Hepatocyte (in vitro differentiated cells): ENCODE measurements at regions not wholly inside any gene's neighbourhood (a gene's known extent, or its start where the extent isn't known, plus 50 kb on each side); places are given as distances from the start of the nearest gene placed in this dataset.

Source experiments
- DNase-seq: peaks from one replicate; pipeline ENCODE4 v3.0.0-alpha.2; 2016; ENCODE audit warnings: low spot score
- H2AFZ ChIP-seq: fragments of 200-600 bp; sonication (generic); 2 replicates; pipeline ENCODE4 v1.6.0; 2016; ENCODE audit warnings: antibody characterized with exemption, mild to moderate bottlenecking
- H3K27ac ChIP-seq: fragments of 200-600 bp; sonication (generic); 2 replicates; pipeline ENCODE4 v1.5.1; 2016; ENCODE audit warnings: mild to moderate bottlenecking
- H3K27me3 ChIP-seq: fragments of 200-600 bp; sonication (generic); 2 replicates; pipeline ENCODE4 v1.6.1; 2016
- H3K36me3 ChIP-seq: fragments of 200-600 bp; sonication (generic); replicated peaks from 2 replicates; pipeline ENCODE4 v1.5.1; 2016; ENCODE audit warnings: low read depth; ENCODE audit not compliant: insufficient read depth
- H3K4me1 ChIP-seq: fragments of 200-600 bp; sonication (generic); 2 replicates; pipeline ENCODE4 v1.5.1; 2016; ENCODE audit warnings: mild to moderate bottlenecking, moderate library complexity; ENCODE audit not compliant: insufficient read depth
- H3K4me2 ChIP-seq: fragments of 200-600 bp; sonication (generic); 2 replicates; pipeline ENCODE4 v1.6.0; 2016
- H3K4me3 ChIP-seq: fragments of 200-600 bp; sonication (generic); 2 replicates; pipeline ENCODE4 v1.5.1; 2016; ENCODE audit warnings: mild to moderate bottlenecking
- H3K79me2 ChIP-seq: fragments of 200-600 bp; sonication (generic); 2 replicates; pipeline ENCODE4 v1.6.0; 2017; ENCODE audit warnings: mild to moderate bottlenecking
- H3K9me2 ChIP-seq: fragments of 200-600 bp; sonication (generic); replicated peaks from 2 replicates; pipeline ENCODE4 v1.6.0; 2017; ENCODE audit warnings: mild to moderate bottlenecking; ENCODE audit not compliant: insufficient read depth
- H3K9me3 ChIP-seq: fragments of 200-600 bp; sonication (generic); 2 replicates; pipeline ENCODE4 v1.5.1; 2016; ENCODE audit warnings: low read depth, mild to moderate bottlenecking
- H4K20me1 ChIP-seq: fragments of 200-600 bp; sonication (generic); 2 replicates; pipeline ENCODE4 v1.6.0; 2016; ENCODE audit warnings: mild to moderate bottlenecking; ENCODE audit not compliant: insufficient read depth, poor library complexity, severe bottlenecking
- EZH2 ChIP-seq: fragments of 200-600 bp; sonication (generic); IDR thresholded peaks from 2 replicates; pipeline ENCODE4 v1.6.1; 2016; ENCODE audit warnings: antibody characterized with exemption, mild to moderate bottlenecking, borderline replicate concordance
- EZH2phosphoT487 ChIP-seq: fragments of 200-600 bp; sonication (generic); IDR thresholded peaks from one replicate; pipeline ENCODE4 v1.6.1; 2018; ENCODE audit warnings: antibody characterized with exemption, mild to moderate bottlenecking, low read depth, moderate library complexity; ENCODE audit not compliant: unreplicated experiment, severe bottlenecking
- WGBS: methylation state at CpG from one replicate; pipeline ENCODE4 v1.1.6; 2016; ENCODE audit warnings: low lambda C conversion rate; ENCODE audit errors: missing lambda C conversion rate; 5-methylcytosine and 5-hydroxymethylcytosine counted together
- TF ChIP-seq, protein P1 (sequence below): fragments of 200-600 bp; sonication (generic); IDR thresholded peaks from 2 replicates; pipeline ENCODE4 v1.5.1; 2016; ENCODE audit warnings: antibody characterized with exemption, mild to moderate bottlenecking; ENCODE audit not compliant: poor library complexity

DNA sequence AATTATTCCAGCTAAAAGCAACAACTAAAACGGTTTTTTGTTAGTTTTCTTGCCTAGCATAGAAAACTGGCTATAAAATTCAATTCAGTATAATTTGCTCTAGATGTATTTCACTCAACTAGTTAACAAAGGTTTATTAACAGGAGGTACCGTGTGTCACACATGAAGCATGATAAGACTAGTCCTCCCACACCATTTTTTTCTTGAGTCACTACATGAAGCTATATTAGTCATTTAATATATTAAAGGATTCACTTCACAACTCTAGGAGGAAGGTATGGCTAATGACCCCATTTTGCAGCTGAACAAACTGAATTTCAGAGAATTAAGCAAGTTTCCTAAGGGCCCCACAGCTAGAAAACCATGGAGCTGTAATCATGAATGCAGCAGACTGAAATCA, 307.8 kb upstream of the USP25 start:
- no peaks in the 10 kb centered on the region for H3K27me3 ChIP-seq

DNA sequence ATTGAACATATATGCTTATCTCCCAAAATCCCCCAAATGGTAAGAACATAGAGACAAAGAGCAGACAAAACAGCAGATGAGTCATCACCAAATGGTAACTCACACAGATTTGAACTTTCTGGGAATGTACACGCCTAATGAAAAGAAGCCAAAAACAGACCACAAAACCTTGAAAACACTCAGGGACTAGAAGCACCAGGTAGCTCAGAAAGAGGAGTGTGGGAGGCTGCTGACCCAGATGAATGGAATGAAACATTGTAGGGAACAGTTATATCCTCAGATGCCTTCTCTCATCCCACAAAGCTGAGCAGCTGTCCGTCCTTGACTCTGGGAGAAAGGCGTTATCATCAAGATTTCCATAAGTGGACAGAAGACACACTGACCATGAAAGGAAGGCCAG, 307.0 kb upstream of the USP25 start:
- H3K27me3 ChIP-seq, result no peaks in the 10 kb centered on the region
- H4K20me1 ChIP-seq, result no peaks in the 10 kb centered on the region
- no peak overlapping the region for H2AFZ ChIP-seq
- no peaks in the 10 kb centered on the region for H3K36me3 ChIP-seq
- no peaks in the 10 kb centered on the region for H3K9me2 ChIP-seq
- H3K4me3 ChIP-seq, result no peak overlapping the region
- H3K9me3 ChIP-seq, result no peaks in the 10 kb centered on the region
- no peak overlapping the region for H3K27ac ChIP-seq
- DNase-seq, result no peak
- no peaks in the 10 kb centered on the region for H3K4me1 ChIP-seq
- H3K4me2 ChIP-seq, result no peak overlapping the region
- no peaks in the 10 kb centered on the region for H3K79me2 ChIP-seq
- WGBS, result 63% methylated on average over 3 of the region's 3 CpGs
- TF ChIP-seq, protein P1, sequence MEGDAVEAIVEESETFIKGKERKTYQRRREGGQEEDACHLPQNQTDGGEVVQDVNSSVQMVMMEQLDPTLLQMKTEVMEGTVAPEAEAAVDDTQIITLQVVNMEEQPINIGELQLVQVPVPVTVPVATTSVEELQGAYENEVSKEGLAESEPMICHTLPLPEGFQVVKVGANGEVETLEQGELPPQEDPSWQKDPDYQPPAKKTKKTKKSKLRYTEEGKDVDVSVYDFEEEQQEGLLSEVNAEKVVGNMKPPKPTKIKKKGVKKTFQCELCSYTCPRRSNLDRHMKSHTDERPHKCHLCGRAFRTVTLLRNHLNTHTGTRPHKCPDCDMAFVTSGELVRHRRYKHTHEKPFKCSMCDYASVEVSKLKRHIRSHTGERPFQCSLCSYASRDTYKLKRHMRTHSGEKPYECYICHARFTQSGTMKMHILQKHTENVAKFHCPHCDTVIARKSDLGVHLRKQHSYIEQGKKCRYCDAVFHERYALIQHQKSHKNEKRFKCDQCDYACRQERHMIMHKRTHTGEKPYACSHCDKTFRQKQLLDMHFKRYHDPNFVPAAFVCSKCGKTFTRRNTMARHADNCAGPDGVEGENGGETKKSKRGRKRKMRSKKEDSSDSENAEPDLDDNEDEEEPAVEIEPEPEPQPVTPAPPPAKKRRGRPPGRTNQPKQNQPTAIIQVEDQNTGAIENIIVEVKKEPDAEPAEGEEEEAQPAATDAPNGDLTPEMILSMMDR, result no peak
- TF ChIP-seq EZH2, result no peak
- no peak for TF ChIP-seq EZH2phosphoT487

More for the DNA sequence above, 307.8 kb upstream of the USP25 start:
- Histone ChIP-seq H3K9me2 (no peaks in the 10 kb centered on the region), H3K79me2 (no peaks in the 10 kb centered on the region), H3K4me1 (no peaks in the 10 kb centered on the region), H4K20me1 (no peaks in the 10 kb centered on the region), H3K4me2 (no peak overlapping the region), H3K36me3 (no peaks in the 10 kb centered on the region), H3K27ac (no peak overlapping the region), H2AFZ (no peak overlapping the region), H3K4me3 (no peak overlapping the region), H3K9me3 (no peaks in the 10 kb centered on the region)
- WGBS, result 79% methylated on average over 2 of the region's 2 CpGs
- TF ChIP-seq, protein P1, result no peak
- TF ChIP-seq EZH2 (no peak), EZH2phosphoT487 (no peak)
- no peak for DNase-seq

DNA sequence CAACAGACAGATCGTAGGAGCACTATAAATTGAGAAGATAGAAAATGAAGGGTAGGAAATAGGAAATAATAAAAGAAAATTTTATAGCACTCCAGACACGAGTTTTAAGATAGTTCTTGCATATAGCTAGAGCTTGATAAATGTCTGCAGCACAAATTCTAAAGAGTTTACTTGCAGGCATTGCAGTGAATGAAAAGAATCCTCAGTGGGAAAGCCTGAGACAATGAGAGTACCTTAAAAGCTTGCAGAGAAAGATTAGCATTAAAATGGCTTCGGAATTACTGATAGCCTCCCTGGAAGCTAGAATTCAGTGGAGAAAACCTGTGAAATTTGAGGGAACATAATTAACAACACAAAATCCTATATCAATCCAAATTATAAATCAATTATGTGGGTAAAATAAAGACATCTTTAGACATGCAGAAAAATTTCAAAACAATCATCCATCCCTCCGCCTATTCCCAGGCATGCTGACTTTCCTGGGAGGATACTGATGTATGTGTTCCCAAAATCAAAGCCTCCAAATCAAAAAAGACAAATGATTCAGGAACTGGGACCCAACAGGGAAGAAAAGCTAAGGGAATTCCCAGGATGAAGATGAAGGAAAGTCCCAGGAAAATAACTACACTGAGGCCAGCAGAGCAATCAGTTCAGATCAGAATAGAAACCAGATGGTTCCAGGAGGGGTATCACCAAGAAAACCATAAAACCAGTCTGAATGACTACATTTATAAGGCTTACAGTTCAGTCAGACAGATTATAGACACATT, 305.9 kb upstream of the USP25 start:
- WGBS, result 62% methylated on average over 4 of the region's 4 CpGs
- Histone ChIP-seq H3K4me2 (no peak overlapping the region), H4K20me1 (no peaks in the 10 kb centered on the region), H2AFZ (no peak overlapping the region), H3K36me3 (no peaks in the 10 kb centered on the region), H3K9me2 (no peaks in the 10 kb centered on the region), H3K9me3 (no peaks in the 10 kb centered on the region), H3K4me1 (no peaks in the 10 kb centered on the region), H3K79me2 (no peaks in the 10 kb centered on the region), H3K27ac (no peak overlapping the region), H3K4me3 (no peak overlapping the region), H3K27me3 (no peaks in the 10 kb centered on the region)
- DNase-seq, result no peak
- TF ChIP-seq, protein P1, result no peak
- TF ChIP-seq EZH2phosphoT487, result no peak
- no peak for TF ChIP-seq EZH2
